Activated CD4-positive, alpha-beta T cell treated with anti-CD3 and anti-CD28 coated beads, Interleukin-10, Interleukin-2, amounts not matched to agents 100 ng/mL and 50 ng/mL, durations not matched to agents 16 hours and 8 hours (primary cell): ENCODE measurements at regions not wholly inside any gene's neighbourhood (a gene's known extent, or its start where the extent isn't known, plus 50 kb on each side); places are given as distances from the start of the nearest gene placed in this dataset.

Experiments used
- DNase-seq: peaks from one replicate; pipeline ENCODE4 v3.0.0-alpha.2; 2020

- DNase-seq = no peak
Observed at GRCh38 chr9:18235181-18235908, 238.6 kb upstream of the ADAMTSL1 start.

GRCh38 chr9:18236336-18236735, 237.6 kb upstream of the ADAMTSL1 start:
- DNase-seq = no peak

GRCh38 chr9:18237776-18238175, 236.2 kb upstream of the ADAMTSL1 start:
- no peak for DNase-seq

- no peak for DNase-seq
Observed at GRCh38 chr9:18238254-18238653, 235.7 kb upstream of the ADAMTSL1 start.

GRCh38 chr9:18238752-18239447, 235.1 kb upstream of the ADAMTSL1 start:
- DNase-seq = no peak

GRCh38 chr9:18240213-18240612, 233.7 kb upstream of the ADAMTSL1 start:
- no peak for DNase-seq

- DNase-seq = no peak
Observed at GRCh38 chr9:18245911-18246310, 228.0 kb upstream of the ADAMTSL1 start.

GRCh38 chr9:18250053-18250452, 223.9 kb upstream of the ADAMTSL1 start:
- DNase-seq = no peak

- DNase-seq = no peak
Observed at GRCh38 chr9:18253950-18254349, 220.0 kb upstream of the ADAMTSL1 start.

GRCh38 chr9:18255158-18255629, 218.8 kb upstream of the ADAMTSL1 start:
- peak; percentile 72 for DNase-seq

- DNase-seq = no peak
Observed at GRCh38 chr9:18255747-18256146, 218.2 kb upstream of the ADAMTSL1 start.

- no peak for DNase-seq
Observed at GRCh38 chr9:18256568-18256967, 217.4 kb upstream of the ADAMTSL1 start.

- DNase-seq = no peak
Observed at GRCh38 chr9:18260521-18260920, 213.4 kb upstream of the ADAMTSL1 start.

GRCh38 chr9:18261181-18261580, 212.8 kb upstream of the ADAMTSL1 start:
- no peak for DNase-seq

GRCh38 chr9:18263377-18263776, 210.6 kb upstream of the ADAMTSL1 start:
- DNase-seq = no peak

- no peak for DNase-seq
Observed at GRCh38 chr9:18268381-18268780, 205.6 kb upstream of the ADAMTSL1 start.

- DNase-seq = no peak
Observed at GRCh38 chr9:18269561-18269960, 204.4 kb upstream of the ADAMTSL1 start.

GRCh38 chr9:18274693-18275092, 199.3 kb upstream of the ADAMTSL1 start:
- DNase-seq = no peak

GRCh38 chr9:18275313-18275990, 198.5 kb upstream of the ADAMTSL1 start:
- DNase-seq = no peak

- DNase-seq = no peak
Observed at GRCh38 chr9:18281291-18281690, 192.7 kb upstream of the ADAMTSL1 start.

GRCh38 chr9:18294229-18294628, 179.7 kb upstream of the ADAMTSL1 start:
- no peak for DNase-seq

GRCh38 chr9:18296702-18297055, 177.3 kb upstream of the ADAMTSL1 start:
- DNase-seq = no peak

- DNase-seq = no peak
Observed at GRCh38 chr9:18297056-18297841, 176.7 kb upstream of the ADAMTSL1 start.
